ENCODE measurements at regions not wholly inside any gene's neighbourhood (a gene's known extent, or its start where the extent isn't known, plus 50 kb on each side); places are given as distances from the start of the nearest gene placed in this dataset.

GRCh38 chr2:150023044-150023443, 435.5 kb upstream of the MMADHC start:
- H3K4ac ChIP-seq (ENCODE audit: low read depth, low read length) = no peak overlapping the region
- H3K9ac ChIP-seq (ENCODE audit: extremely low read depth, insufficient read length, low read length) = no peak overlapping the region
- no peak overlapping the region for H2BK120ac ChIP-seq (ENCODE audit: low read depth, low read length, poor library complexity, severe bottlenecking)
- no peak overlapping the region for H2BK15ac ChIP-seq (ENCODE audit: low read depth, low read length)
- H3K4me1 ChIP-seq (ENCODE audit: insufficient read depth, low read length) = peaks cover 1% of the 10 kb centered on the region
- H3K4me3 Mint-ChIP-seq = no peak overlapping the region
- no peak overlapping the region for H3K4me2 ChIP-seq (ENCODE audit: insufficient read depth, insufficient read length, low read length)
- H3K79me1 ChIP-seq (ENCODE audit: insufficient read depth, low read depth, low read length, poor library complexity, severe bottlenecking) = no peaks in the 10 kb centered on the region
- no peak overlapping the region for H2BK20ac ChIP-seq (ENCODE audit: low read depth, low read length, poor library complexity, severe bottlenecking)
- no peaks in the 10 kb centered on the region for H3K27me3 ChIP-seq (ENCODE audit: insufficient read depth, low read length)
- no peaks in the 10 kb centered on the region for H4K20me1 ChIP-seq (ENCODE audit: control insufficient read depth, insufficient read depth, insufficient read length)
- H2AFZ ChIP-seq (ENCODE audit: low read length) = no peak overlapping the region
- H3K56ac ChIP-seq (ENCODE audit: insufficient read length, low read depth, low read length) = no peak overlapping the region
- H3K9me3 ChIP-seq (ENCODE audit: control insufficient read depth, low read depth, low read length) = no peaks in the 10 kb centered on the region
- H3K36me3 Mint-ChIP-seq (ENCODE audit: insufficient read depth in 1 of 3, low read depth in 3 of 3) = no peaks in the 10 kb centered on the region
- H4K8ac ChIP-seq (replicated peaks; ENCODE audit: insufficient read length, low read depth, low read length) = no peak overlapping the region
- no peak overlapping the region for H2BK12ac ChIP-seq (ENCODE audit: insufficient read length, low read depth, low read length)
- no peak overlapping the region for H4K91ac ChIP-seq (ENCODE audit: insufficient read length, low read depth, low read length)
- H3K23ac ChIP-seq (ENCODE audit: insufficient read length, low read depth, low read length) = no peak overlapping the region
- no peaks in the 10 kb centered on the region for H3K23me2 ChIP-seq (ENCODE audit: insufficient read length, low read depth, low read length, poor library complexity, severe bottlenecking)
- no peak overlapping the region for H3K14ac ChIP-seq (ENCODE audit: insufficient read depth, low read length)
- no peak overlapping the region for H3K27ac ChIP-seq (ENCODE audit: insufficient read length, low read depth, low read length)
- H2AK5ac ChIP-seq (ENCODE audit: insufficient read length, low read length) = no peak overlapping the region
- H3K27me3 Mint-ChIP-seq (ENCODE audit: low read depth) = no peaks in the 10 kb centered on the region
- H3K4me1 Mint-ChIP-seq = peaks cover 3 to 4% of the 10 kb centered on the region in 2 experiments; a peak in 3 of 4 replicates
- H4K5ac ChIP-seq (ENCODE audit: insufficient read length, low read depth, low read length) = no peak overlapping the region
- H3K27ac Mint-ChIP-seq = no peak overlapping the region
- H3K9me3 Mint-ChIP-seq = no peaks in the 10 kb centered on the region
- no peak overlapping the region for H2BK5ac ChIP-seq (ENCODE audit: insufficient read length, low read length)
- H3K79me2 ChIP-seq (ENCODE audit: insufficient read depth, low read length) = no peaks in the 10 kb centered on the region
- DNase-seq = no peak
- no peak for TF ChIP-seq CTCF (conservative IDR thresholded peaks at IDR 0.05)
- no peak overlapping the region for H3T11ph ChIP-seq (ENCODE audit: low read length)
- WGBS (ENCODE audit: extremely low coverage, insufficient read length, low lambda C conversion rate) = no CpG with 5 or more reads among the region's 3 CpGs
- no peak overlapping the region for H3K18ac ChIP-seq (ENCODE audit: insufficient read length, low read depth, low read length)
